GM18499 (cell line): ENCODE measurements at regions not wholly inside any gene's neighbourhood (a gene's known extent, or its start where the extent isn't known, plus 50 kb on each side); places are given as distances from the start of the nearest gene placed in this dataset.
A peak's percentile ranks its signal among the peaks of the same experiment; 100 is the strongest.
"Not testable (repeated sequence)": the region's sequence is repeated elsewhere in the genome, so short reads cannot be mapped to it uniquely, and the experiment has no call there.

Experiments
- ATAC-seq: cut with Tn5 transposase; IDR thresholded peaks from one replicate; pipeline ENCODE4 v1.9.1; 2021; ENCODE audit warnings: moderate number of reproducible peaks; ENCODE audit not compliant: insufficient read depth, unreplicated experiment

GRCh38 chr9:32884482-32884881, 101.1 kb downstream of the TMEM215 start:
- ATAC-seq = no peak

GRCh38 chr9:32886021-32886420, 102.7 kb downstream of the TMEM215 start:
- no peak for ATAC-seq

GRCh38 chr9:32894485-32894884, 106.9 kb downstream of the APTX start:
- not testable (repeated sequence) for ATAC-seq

GRCh38 chr9:32899181-32899580, 102.2 kb downstream of the APTX start:
- ATAC-seq = no peak

DNA sequence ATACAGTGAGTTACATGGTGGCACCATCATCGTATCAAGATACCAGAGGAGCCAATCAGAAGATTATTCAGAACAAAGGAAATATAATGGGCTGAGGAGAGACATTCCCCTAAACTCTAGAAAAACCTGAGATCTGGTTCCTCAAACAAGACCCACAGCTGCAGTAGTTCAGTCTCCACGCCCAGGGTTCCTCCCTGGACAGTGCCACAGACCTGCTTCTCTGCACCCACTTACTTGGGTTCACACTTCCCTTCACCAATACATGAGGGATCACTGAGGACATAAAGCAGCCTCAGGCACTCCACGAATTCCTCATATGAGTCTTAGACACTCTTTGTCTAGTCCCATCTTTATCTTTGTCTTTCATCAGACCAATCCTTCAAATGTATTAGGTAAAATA, 101.7 kb downstream of the APTX start:
- ATAC-seq = no peak

DNA sequence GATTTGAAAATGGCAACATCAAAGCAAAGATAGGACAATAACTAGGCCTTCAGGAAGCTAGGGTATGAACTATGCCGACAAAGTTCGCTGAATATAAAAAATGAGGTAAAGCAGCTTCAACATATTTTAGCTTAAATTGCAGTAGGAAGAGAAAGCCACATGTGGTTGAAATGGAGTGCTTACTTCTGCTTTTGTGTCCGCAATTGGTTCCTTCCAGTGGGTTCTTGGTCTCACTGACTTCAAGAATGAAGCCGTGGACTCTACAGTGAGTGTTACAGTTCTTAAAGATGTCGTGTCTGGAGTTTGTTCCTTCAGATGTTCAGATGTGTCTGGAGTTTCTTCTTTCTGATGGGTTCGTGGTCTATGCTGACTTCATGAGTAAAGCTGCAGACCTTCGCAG, 95.2 kb downstream of the APTX start:
- peak; percentile 89 for ATAC-seq

DNA sequence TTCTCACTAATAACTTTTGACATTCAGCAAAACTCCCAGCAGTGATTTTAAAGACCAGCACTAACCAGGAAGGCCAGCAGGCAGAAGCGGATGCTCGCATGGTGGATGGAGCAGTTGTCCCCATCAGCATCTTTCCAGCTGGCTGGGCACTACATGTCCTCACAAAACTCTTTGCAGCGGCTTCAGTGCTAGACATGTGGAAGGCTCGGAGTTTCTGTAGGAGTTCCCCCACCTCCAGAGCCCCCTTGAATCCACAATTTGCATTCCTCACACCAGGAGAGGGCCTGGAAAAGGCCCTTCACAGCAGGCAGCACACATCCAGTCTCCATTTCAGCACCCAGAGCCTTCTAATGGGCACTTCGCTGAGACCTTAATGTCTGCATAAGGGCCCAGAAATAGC, 85.6 kb downstream of the APTX start:
- no peak for ATAC-seq

DNA sequence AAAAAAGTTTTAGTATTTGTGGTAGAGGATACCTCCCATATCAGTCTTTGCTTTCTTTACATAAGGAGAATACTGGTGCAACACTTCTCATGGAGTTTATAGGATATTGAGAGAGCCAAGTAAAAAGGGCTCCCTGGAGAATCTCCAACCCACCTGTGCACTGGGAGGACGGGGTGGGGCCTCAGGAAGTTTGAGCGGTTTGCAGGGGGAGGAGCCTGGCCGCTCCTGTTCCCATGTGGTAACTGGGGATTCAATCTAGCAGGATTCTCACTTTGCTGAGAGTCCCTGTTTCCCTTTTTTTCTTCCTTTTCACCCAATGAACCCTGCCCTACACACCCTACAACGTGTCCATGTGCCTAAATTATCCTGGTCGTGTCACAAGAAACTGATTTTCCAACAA, 82.8 kb downstream of the APTX start:
- ATAC-seq = no peak
